ENCODE measurements at regions not wholly inside any gene's neighbourhood (a gene's known extent, or its start where the extent isn't known, plus 50 kb on each side); places are given as distances from the start of the nearest gene placed in this dataset.

DNA sequence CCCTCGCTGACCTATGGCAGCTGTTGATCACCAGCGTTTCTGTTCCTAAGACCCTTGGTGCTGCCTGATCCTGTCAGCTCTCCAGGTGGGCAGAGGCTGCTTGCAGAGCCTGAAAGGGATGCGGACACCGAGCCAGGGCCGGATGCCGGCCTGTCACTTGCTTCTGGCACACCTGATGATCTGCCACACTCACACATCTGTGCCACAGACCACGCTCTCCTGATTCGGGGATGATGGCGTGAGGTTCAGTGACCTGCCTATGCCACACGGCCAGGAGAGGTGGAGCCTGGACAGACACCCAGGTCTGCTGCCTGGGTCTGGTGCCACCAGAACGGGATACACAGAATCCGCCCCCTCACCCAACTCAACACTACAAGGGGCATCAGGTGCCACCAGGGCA, 129.4 kb upstream of the GLI2 start:
- no peak for TF ChIP-seq POLR2A (IDR thresholded peaks at IDR 0.05)
- TF ChIP-seq, protein P1, sequence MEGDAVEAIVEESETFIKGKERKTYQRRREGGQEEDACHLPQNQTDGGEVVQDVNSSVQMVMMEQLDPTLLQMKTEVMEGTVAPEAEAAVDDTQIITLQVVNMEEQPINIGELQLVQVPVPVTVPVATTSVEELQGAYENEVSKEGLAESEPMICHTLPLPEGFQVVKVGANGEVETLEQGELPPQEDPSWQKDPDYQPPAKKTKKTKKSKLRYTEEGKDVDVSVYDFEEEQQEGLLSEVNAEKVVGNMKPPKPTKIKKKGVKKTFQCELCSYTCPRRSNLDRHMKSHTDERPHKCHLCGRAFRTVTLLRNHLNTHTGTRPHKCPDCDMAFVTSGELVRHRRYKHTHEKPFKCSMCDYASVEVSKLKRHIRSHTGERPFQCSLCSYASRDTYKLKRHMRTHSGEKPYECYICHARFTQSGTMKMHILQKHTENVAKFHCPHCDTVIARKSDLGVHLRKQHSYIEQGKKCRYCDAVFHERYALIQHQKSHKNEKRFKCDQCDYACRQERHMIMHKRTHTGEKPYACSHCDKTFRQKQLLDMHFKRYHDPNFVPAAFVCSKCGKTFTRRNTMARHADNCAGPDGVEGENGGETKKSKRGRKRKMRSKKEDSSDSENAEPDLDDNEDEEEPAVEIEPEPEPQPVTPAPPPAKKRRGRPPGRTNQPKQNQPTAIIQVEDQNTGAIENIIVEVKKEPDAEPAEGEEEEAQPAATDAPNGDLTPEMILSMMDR (IDR thresholded peaks at IDR 0.05) = no peak
